H1 (cell line): ENCODE measurements at regions not wholly inside any gene's neighbourhood (a gene's known extent, or its start where the extent isn't known, plus 50 kb on each side); places are given as distances from the start of the nearest gene placed in this dataset.

Source experiments
- CTCF ChIA-PET: fragments of 300-600 bp; sonication (Branson Sonifier 250); formaldehyde crosslinking; loops from one replicate; lab custom pipeline; 2021; ENCODE audit not compliant: partially characterized antibody; lab: Charles Lee
- POLR2A ChIA-PET: fragments of 300-600 bp; sonication (Branson Sonifier 250); formaldehyde crosslinking; loops from one replicate; lab custom pipeline; 2021; ENCODE audit warnings: inconsistent platforms; ENCODE audit not compliant: partially characterized antibody; lab: Charles Lee
- DNase-seq, 2 experiments: peaks; one replicate each; pipeline versions ENCODE4 v3.0.0 to v3.0.0-alpha.2; 2010 to 2022; ENCODE audit warnings: low spot score in 2 of 2, low read depth in 1 of 2, mixed read lengths in 1 of 2
- FAIRE-seq: peaks from 2 replicates; lab custom pipeline; 2011; peaks lifted over from hg19 to GRCh38; lab: Jason Lieb, UNC
- H2AFZ ChIP-seq: 2 replicates; pipeline ENCODE4 v1.8.1; 2012; ENCODE audit warnings: low read length, inconsistent platforms
- H2AK5ac ChIP-seq: 2 replicates; pipeline ENCODE4 v1.6.1; 2013; ENCODE audit warnings: low read depth, low read length
- H2BK120ac ChIP-seq: replicated peaks from 2 replicates; pipeline ENCODE3; 2013; ENCODE audit warnings: low read depth, low read length, inconsistent platforms
- H2BK12ac ChIP-seq: 2 replicates; pipeline ENCODE4 v1.6.1; 2013; ENCODE audit warnings: low read depth, low read length
- H2BK15ac ChIP-seq: 2 replicates; pipeline ENCODE4 v1.6.1; 2013; ENCODE audit warnings: low read length
- H2BK20ac ChIP-seq: 2 replicates; pipeline ENCODE4 v1.6.1; 2013; ENCODE audit warnings: low read length
- H2BK5ac ChIP-seq: 2 replicates; pipeline ENCODE4 v1.6.1; 2013; ENCODE audit warnings: low read depth, low read length
- H3K14ac ChIP-seq: 2 replicates; pipeline ENCODE4 v1.6.1; 2013; ENCODE audit warnings: inconsistent platforms; ENCODE audit not compliant: insufficient read length
- H3K18ac ChIP-seq: 2 replicates; pipeline ENCODE4 v1.6.1; 2013; ENCODE audit warnings: low read length; ENCODE audit errors: extremely low read depth
- H3K23ac ChIP-seq: 2 replicates; pipeline ENCODE4 v1.6.1; 2013; ENCODE audit warnings: inconsistent platforms; ENCODE audit not compliant: insufficient read length
- H3K23me2 ChIP-seq: 2 replicates; pipeline ENCODE4 v1.6.1; 2013; ENCODE audit warnings: low read depth, low read length
- H3K27ac ChIP-seq: 2 replicates; pipeline ENCODE4 v1.6.1; 2011; ENCODE audit warnings: low read depth, low read length, inconsistent platforms
- H3K27me3 ChIP-seq, 4 experiments: replicated peaks in 1 of 4; 1 replicate in 1 of 4; 2 replicates in 3 of 4; pipeline versions ENCODE4 v1.6.1 to v1.8.1; 2011 to 2013; ENCODE audit warnings: low read length in 3 of 4, mild to moderate bottlenecking in 3 of 4, inconsistent platforms in 2 of 4, mixed read lengths in 2 of 4, moderate library complexity in 1 of 4; ENCODE audit not compliant: control insufficient read depth in 3 of 4, insufficient read depth in 3 of 4; ENCODE audit errors: extremely low read depth in 1 of 4
- H3K36me3 ChIP-seq, 4 experiments: 2 replicates each; pipeline versions ENCODE4 v1.6.1 to v1.8.1; 2011 to 2013; ENCODE audit warnings: mild to moderate bottlenecking in 4 of 4, low read length in 3 of 4, moderate library complexity in 2 of 4, control low read depth in 1 of 4, inconsistent platforms in 1 of 4; ENCODE audit not compliant: insufficient read depth in 4 of 4, control insufficient read depth in 2 of 4
- H3K4ac ChIP-seq: replicated peaks from 2 replicates; pipeline ENCODE3; 2013; ENCODE audit warnings: low read length, low read depth, mixed read lengths, inconsistent platforms; ENCODE audit not compliant: insufficient read length
- H3K4me1 ChIP-seq, 4 experiments: replicated peaks in 1 of 4; 1 replicate in 1 of 4; 2 replicates in 3 of 4; pipeline versions ENCODE4 v1.6.1 to v1.8.1; 2011 to 2013; ENCODE audit warnings: low read length in 3 of 4, inconsistent platforms in 2 of 4, mixed read lengths in 1 of 4; ENCODE audit not compliant: insufficient read depth in 4 of 4, control insufficient read depth in 3 of 4
- H3K4me2 ChIP-seq, 2 experiments: 2 replicates each; pipeline versions ENCODE4 v1.6.1 to v1.8.1; 2011 to 2013; ENCODE audit warnings: low read depth in 2 of 2, low read length in 2 of 2, control low read depth in 1 of 2, inconsistent platforms in 1 of 2, mild to moderate bottlenecking in 1 of 2; ENCODE audit not compliant: insufficient read depth in 1 of 2
- H3K4me3 ChIP-seq, 4 experiments: fragments of 200-600, 300-600 bp in 1 of 4; sonication (generic), shearing (Covaris generic), sonication (Bioruptor Twin) in 1 of 4; 2 replicates each; pipeline versions ENCODE4 v1.5.1 to v1.8.1; 2011 to 2016; ENCODE audit warnings: low read length in 4 of 4, low read depth in 3 of 4, control low read depth in 2 of 4, inconsistent platforms in 2 of 4, mild to moderate bottlenecking in 2 of 4, mixed read lengths in 1 of 4, moderate library complexity in 1 of 4; ENCODE audit not compliant: insufficient read depth in 2 of 4; ENCODE audit errors: extremely low read depth in 1 of 4
- H3K56ac ChIP-seq: replicated peaks from 2 replicates; pipeline ENCODE3; 2013; ENCODE audit warnings: low read depth, mild to moderate bottlenecking, mixed read lengths, low read length, inconsistent platforms; ENCODE audit not compliant: insufficient read length
- H3K79me1 ChIP-seq: 2 replicates; pipeline ENCODE4 v1.6.1; 2013; ENCODE audit warnings: low read depth, low read length, control low read depth
- H3K79me2 ChIP-seq, 2 experiments: 2 replicates each; pipeline versions ENCODE4 v1.6.1 to v1.8.1; 2012 to 2013; ENCODE audit warnings: low read length in 2 of 2, mild to moderate bottlenecking in 2 of 2, inconsistent platforms in 1 of 2; ENCODE audit not compliant: insufficient read depth in 2 of 2, control insufficient read depth in 1 of 2
- H3K9ac ChIP-seq, 4 experiments: replicated peaks in 1 of 4; 1 replicate in 1 of 4; 2 replicates in 3 of 4; pipeline versions ENCODE4 v1.6.1 to v1.8.1; 2011 to 2013; ENCODE audit warnings: low read depth in 3 of 4, low read length in 3 of 4, control low read depth in 2 of 4, mild to moderate bottlenecking in 2 of 4, moderate library complexity in 2 of 4, inconsistent platforms in 1 of 4; ENCODE audit errors: extremely low read depth in 1 of 4
- H3K9me3 ChIP-seq, 2 experiments: 2 replicates each; pipeline versions ENCODE4 v1.6.1 to v1.8.1; 2012 to 2013; ENCODE audit warnings: mild to moderate bottlenecking in 2 of 2, moderate library complexity in 2 of 2, control low read depth in 1 of 2, inconsistent platforms in 1 of 2, low read depth in 1 of 2, low read length in 1 of 2, mixed read lengths in 1 of 2; ENCODE audit not compliant: insufficient read depth in 2 of 2
- H4K20me1 ChIP-seq, 2 experiments: replicated peaks in 1 of 2; 2 replicates each; pipeline versions ENCODE3 to v1.8.1; 2011 to 2013; ENCODE audit warnings: inconsistent platforms in 2 of 2, low read length in 2 of 2, mild to moderate bottlenecking in 1 of 2; ENCODE audit not compliant: insufficient read depth in 2 of 2, control insufficient read depth in 1 of 2
- H4K5ac ChIP-seq: 2 replicates; pipeline ENCODE4 v1.6.1; 2013; ENCODE audit warnings: low read length, low read depth, mixed read lengths, inconsistent platforms; ENCODE audit not compliant: insufficient read length
- H4K8ac ChIP-seq: 2 replicates; pipeline ENCODE4 v1.8.0; 2013; ENCODE audit warnings: mild to moderate bottlenecking, moderate library complexity, low read length, inconsistent platforms; ENCODE audit not compliant: insufficient read depth; ENCODE audit errors: extremely low read depth
- H4K91ac ChIP-seq: replicated peaks from 2 replicates; pipeline ENCODE3; 2013; ENCODE audit warnings: low read length, mixed read lengths, inconsistent platforms; ENCODE audit not compliant: insufficient read length
- CEBPB ChIP-seq: IDR thresholded peaks from 2 replicates; pipeline ENCODE4 v1.6.1; 2012; ENCODE audit warnings: low read depth, low read length
- EGR1 ChIP-seq: IDR thresholded peaks from 2 replicates; pipeline ENCODE4 v1.6.1; 2011; ENCODE audit warnings: low read depth, low read length, borderline replicate concordance
- WGBS, 2 experiments: shearing (Covaris generic) in 1 of 2; methylation state at CpG; one replicate each; pipeline versions ENCODE4 v1.1.6 to v1.1.7; 2013 to 2015; ENCODE audit warnings: low lambda C conversion rate in 2 of 2, mixed read lengths in 2 of 2, inconsistent platforms in 1 of 2, low coverage in 1 of 2, missing lambda C conversion rate in 1 of 2; ENCODE audit not compliant: insufficient replicate concordance in 2 of 2, insufficient coverage in 1 of 2, insufficient read length in 1 of 2; ENCODE audit errors: extremely low coverage in 1 of 2, missing lambda C conversion rate in 1 of 2; 5-methylcytosine and 5-hydroxymethylcytosine counted together

DNA sequence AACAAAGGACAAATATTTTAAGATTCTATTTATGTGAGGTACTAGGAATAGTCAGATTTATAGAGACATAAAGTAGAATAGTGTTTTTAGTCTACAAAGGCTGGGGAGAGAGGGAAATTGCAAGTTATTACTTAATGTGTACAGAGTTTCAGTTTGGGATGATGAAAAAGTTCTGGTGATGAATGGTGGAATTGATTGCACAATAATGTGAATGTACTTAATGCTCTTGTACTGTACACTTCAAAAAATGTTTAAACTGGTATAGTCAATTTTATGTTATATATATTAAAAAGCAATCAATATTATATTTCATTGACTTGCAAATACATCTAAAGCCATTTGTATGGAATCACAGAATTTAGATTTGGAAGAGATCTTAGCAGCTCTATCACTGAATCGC is 213.4 kb downstream of the PPP1R3A start:
- Histone ChIP-seq H2BK12ac (no peak overlapping the region), H3K4ac (no peak overlapping the region), H2BK20ac (no peak overlapping the region), H2BK5ac (no peak overlapping the region), H2AFZ (no peak overlapping the region), H4K8ac (no peak overlapping the region), H3K4me3 (no peak overlapping the region), H4K91ac (no peak overlapping the region), H3K27ac (no peak overlapping the region), H3K4me1 (no peaks in the 10 kb centered on the region), H3K56ac (no peak overlapping the region), H3K14ac (no peak overlapping the region), H3K36me3 (no peaks in the 10 kb centered on the region), H3K79me1 (no peaks in the 10 kb centered on the region), H4K5ac (no peak overlapping the region), H3K9me3 (no peaks in the 10 kb centered on the region), H2AK5ac (no peak overlapping the region), H3K23ac (no peak overlapping the region), H3K27me3 (no peaks in the 10 kb centered on the region), H2BK120ac (no peak overlapping the region), H3K79me2 (no peaks in the 10 kb centered on the region), H4K20me1 (no peaks in the 10 kb centered on the region), H3K4me2 (no peak overlapping the region), H3K18ac (no peak overlapping the region), H2BK15ac (no peak overlapping the region), H3K9ac (no peak overlapping the region), H3K23me2 (no peaks in the 10 kb centered on the region)
- no peak for DNase-seq
- no peak for FAIRE-seq
- CTCF ChIA-PET, result interaction anchor here (0.7 to 1.5 kb wide), 4 partner anchors 8 to 24 kb away, joined by 3 read pairs; no protein-coding TSS in a partner anchor
- TF ChIP-seq EGR1 (no peak), CEBPB (peak; percentile 52; the same call in 1 of the 2 replicates)
- WGBS, 2 experiments, result 81% methylated on average over 1 of the region's 1 CpG; no CpG with 5 or more reads in 1 of the 2 experiments
- POLR2A ChIA-PET, result no interaction called here
